ENCODE measurements at regions not wholly inside any gene's neighbourhood (a gene's known extent, or its start where the extent isn't known, plus 50 kb on each side); places are given as distances from the start of the nearest gene placed in this dataset.
"Not testable (repeated sequence)": the region's sequence is repeated elsewhere in the genome, so short reads cannot be mapped to it uniquely, and the experiment has no call there.

- TF ChIP-seq NRF1 (IDR thresholded peaks at IDR 0.05; ENCODE audit: low read depth, low read length); CTCF (IDR thresholded peaks at IDR 0.05); YY1 (IDR thresholded peaks at IDR 0.05; ENCODE audit: low read depth): not testable (repeated sequence)
Measured at GRCh38 chr2:111517721-111518053, 366.3 kb downstream of the ANAPC1 start.
